Keratinocyte (primary cell): ENCODE measurements at regions not wholly inside any gene's neighbourhood (a gene's known extent, or its start where the extent isn't known, plus 50 kb on each side); places are given as distances from the start of the nearest gene placed in this dataset.

Experiments used
- DNase-seq: peaks from one replicate; pipeline ENCODE4 v3.0.0-alpha.2; 2011; ENCODE audit warnings: low read depth, missing footprints, low spot score
- FAIRE-seq: peaks from 2 replicates; lab custom pipeline; 2011; peaks lifted over from hg19 to GRCh38; lab: Jason Lieb, UNC
- H2AFZ ChIP-seq: 2 replicates; pipeline ENCODE4 v1.6.0; 2012; ENCODE audit warnings: low read length, control low read depth, inconsistent platforms; ENCODE audit not compliant: control insufficient read depth
- H3K27ac ChIP-seq: 2 replicates; pipeline ENCODE4 v1.5.1; 2011; ENCODE audit warnings: low read length; ENCODE audit not compliant: control insufficient read depth, insufficient read depth
- H3K27me3 ChIP-seq: 3 replicates; pipeline ENCODE4 v1.6.0; 2011; ENCODE audit warnings: low read length; ENCODE audit not compliant: control insufficient read depth, insufficient read depth; ENCODE audit errors: extremely low read depth
- H3K36me3 ChIP-seq, 2 experiments: 2 replicates in 1 of 2; 3 replicates in 1 of 2; pipeline ENCODE4 v1.5.1; 2011; ENCODE audit warnings: low read length in 2 of 2, mild to moderate bottlenecking in 1 of 2; ENCODE audit not compliant: control insufficient read depth in 2 of 2, insufficient read depth in 2 of 2; ENCODE audit errors: extremely low read depth in 1 of 2
- H3K4me1 ChIP-seq: 3 replicates; pipeline ENCODE4 v1.5.1; 2011; ENCODE audit warnings: low read length; ENCODE audit not compliant: control insufficient read depth, insufficient read depth; ENCODE audit errors: extremely low read depth
- H3K4me2 ChIP-seq: 3 replicates; pipeline ENCODE4 v1.6.0; 2011; ENCODE audit warnings: low read depth, low read length; ENCODE audit not compliant: control insufficient read depth, insufficient read depth; ENCODE audit errors: extremely low read depth
- H3K4me3 ChIP-seq, 3 experiments: fragments of 200-600 bp in 1 of 3; sonication (generic) in 1 of 3; 2 replicates in 2 of 3; 3 replicates in 1 of 3; pipeline ENCODE4 v1.5.1; 2011 to 2016; ENCODE audit warnings: low read length in 3 of 3, mild to moderate bottlenecking in 3 of 3, control low read depth in 2 of 3, inconsistent platforms in 1 of 3, low read depth in 1 of 3, mixed read lengths in 1 of 3, mixed run types in 1 of 3, moderate library complexity in 1 of 3; ENCODE audit not compliant: control insufficient read depth in 2 of 3, insufficient read depth in 2 of 3; ENCODE audit errors: extremely low read depth in 1 of 3
- H3K79me2 ChIP-seq: 2 replicates; pipeline ENCODE4 v1.6.0; 2012; ENCODE audit warnings: low read length; ENCODE audit not compliant: control insufficient read depth, insufficient read depth
- H3K9ac ChIP-seq: 3 replicates; pipeline ENCODE4 v1.6.0; 2011; ENCODE audit warnings: low read length; ENCODE audit not compliant: control insufficient read depth, insufficient read depth; ENCODE audit errors: extremely low read depth
- H3K9me1 ChIP-seq: 3 replicates; pipeline ENCODE4 v1.6.0; 2011; ENCODE audit warnings: low read length; ENCODE audit not compliant: control insufficient read depth, insufficient read depth; ENCODE audit errors: extremely low read depth
- H3K9me3 ChIP-seq: 2 replicates; pipeline ENCODE4 v1.5.1; 2012; ENCODE audit warnings: low read depth, low read length; ENCODE audit not compliant: control insufficient read depth
- H4K20me1 ChIP-seq: 3 replicates; pipeline ENCODE4 v1.6.0; 2011; ENCODE audit warnings: low read length; ENCODE audit not compliant: control insufficient read depth, insufficient read depth; ENCODE audit errors: extremely low read depth
- CTCF ChIP-seq, 3 experiments: IDR thresholded peaks in 1 of 3; conservative IDR thresholded peaks in 1 of 3; optimal IDR thresholded peaks in 1 of 3; 2 replicates in 2 of 3; 3 replicates in 1 of 3; pipeline versions ENCODE3 to v1.5.1; 2011; ENCODE audit warnings: low read length in 3 of 3, mild to moderate bottlenecking in 3 of 3, moderate library complexity in 2 of 3, control low read depth in 1 of 3, inconsistent platforms in 1 of 3; ENCODE audit not compliant: insufficient read depth in 2 of 3; ENCODE audit errors: extremely low read depth in 1 of 3
- EZH2 ChIP-seq: IDR thresholded peaks from one replicate; pipeline ENCODE4 v1.6.1; 2012; ENCODE audit warnings: inconsistent platforms, mild to moderate bottlenecking, low read length, moderate library complexity
- dilution Hi-C: fragments of 300-500 bp; cut with MboI; formaldehyde crosslinking; loops from one replicate; pipeline ENCODE4 v1.7.0; 2020; ENCODE audit warnings: low sequenced_read_pairs; ENCODE audit not compliant: extremely low pct_ligation_motif_present

GRCh38 chr9:35555246-35555701 lies 49.8 kb upstream of the TESK1 start:
- H3K36me3 ChIP-seq = peaks cover 18 to 31% of the 10 kb centered on the region in 2 experiments
- no peak overlapping the region for H3K4me2 ChIP-seq
- DNase-seq (no peak), FAIRE-seq (no peak)
- no peak for TF ChIP-seq CTCF (optimal IDR thresholded peaks at IDR 0.05 in 1 of 3, IDR thresholded peaks at IDR 0.05 in 1 of 3, conservative IDR thresholded peaks at IDR 0.05 in 1 of 3; ENCODE audit: extremely low read depth in 1 of 3, insufficient read depth in 2 of 3, low read length in 3 of 3)
- no peak for TF ChIP-seq EZH2
- H3K79me2 ChIP-seq = no peaks in the 10 kb centered on the region
- H3K27ac ChIP-seq = no peak overlapping the region
- H3K9me1 ChIP-seq = peaks cover 5% of the 10 kb centered on the region
- peaks cover 9% of the 10 kb centered on the region for H4K20me1 ChIP-seq
- H3K4me1 ChIP-seq = no peaks in the 10 kb centered on the region
- no peaks in the 10 kb centered on the region for H3K9me3 ChIP-seq
- H3K9ac ChIP-seq = no peak overlapping the region
- dilution Hi-C loops = no loop called here
- H3K4me3 ChIP-seq = no peak overlapping the region
- H3K27me3 ChIP-seq = no peaks in the 10 kb centered on the region
- no peak overlapping the region for H2AFZ ChIP-seq
